MM.1S (cell line): ENCODE measurements at regions not wholly inside any gene's neighbourhood (a gene's known extent, or its start where the extent isn't known, plus 50 kb on each side); places are given as distances from the start of the nearest gene placed in this dataset.

ENCODE experiments used
- DNase-seq: peaks from one replicate; pipeline ENCODE4 v3.0.0-alpha.2; 2015
- H2AFZ ChIP-seq: fragments of 300-600 bp; sonication (generic); 2 replicates; pipeline ENCODE4 v1.6.0; 2016; ENCODE audit warnings: antibody characterized with exemption, low read length
- H3F3A ChIP-seq: fragments of 300-600 bp; sonication (generic); 2 replicates; pipeline ENCODE4 v1.6.1; 2016; ENCODE audit warnings: mild to moderate bottlenecking, antibody characterized with exemption, low read length, moderate library complexity, mixed read lengths; ENCODE audit not compliant: insufficient read depth
- H3K27ac ChIP-seq: fragments of 300-600 bp; sonication (generic); 2 replicates; pipeline ENCODE4 v1.5.1; 2016; ENCODE audit warnings: mild to moderate bottlenecking, low read length
- H3K27me3 ChIP-seq: fragments of 300-600 bp; sonication (generic); replicated peaks from 2 replicates; pipeline ENCODE4 v1.6.0; 2016; ENCODE audit warnings: low read length; ENCODE audit not compliant: insufficient read depth
- H3K36me3 ChIP-seq: fragments of 300-600 bp; sonication (generic); replicated peaks from 2 replicates; pipeline ENCODE4 v1.6.1; 2016; ENCODE audit warnings: mild to moderate bottlenecking, low read length, mixed read lengths; ENCODE audit not compliant: insufficient read depth
- H3K4me1 ChIP-seq: fragments of 300-600 bp; sonication (generic); 2 replicates; pipeline ENCODE4 v1.6.1; 2016; ENCODE audit warnings: low read length, mixed read lengths
- H3K4me2 ChIP-seq: fragments of 300-600 bp; sonication (generic); 2 replicates; pipeline ENCODE4 v1.6.0; 2016; ENCODE audit warnings: low read depth, low read length
- H3K4me3 ChIP-seq: fragments of 300-600 bp; sonication (generic); 2 replicates; pipeline ENCODE4 v1.5.1; 2016; ENCODE audit warnings: low read length, mixed read lengths
- H3K79me2 ChIP-seq: fragments of 300-600 bp; sonication (generic); 2 replicates; pipeline ENCODE4 v1.6.1; 2016; ENCODE audit warnings: mixed run types, low read length, mixed read lengths
- H3K9ac ChIP-seq: fragments of 300-600 bp; sonication (generic); 2 replicates; pipeline ENCODE4 v1.6.1; 2016; ENCODE audit warnings: low read length, mixed read lengths
- H3K9me2 ChIP-seq: fragments of 300-600 bp; sonication (generic); replicated peaks from 2 replicates; pipeline ENCODE4 v1.6.1; 2016; ENCODE audit warnings: mild to moderate bottlenecking, low read length, mixed read lengths; ENCODE audit not compliant: insufficient read depth
- H3K9me3 ChIP-seq: fragments of 300-600 bp; sonication (generic); replicated peaks from 2 replicates; pipeline ENCODE4 v1.6.1; 2016; ENCODE audit warnings: mild to moderate bottlenecking, low read length, mixed read lengths; ENCODE audit not compliant: insufficient read depth
- H4K20me1 ChIP-seq: fragments of 300-600 bp; sonication (generic); 2 replicates; pipeline ENCODE4 v1.6.1; 2016; ENCODE audit warnings: mild to moderate bottlenecking, low read length, moderate library complexity, mixed read lengths; ENCODE audit not compliant: insufficient read depth
- EZH2 ChIP-seq: fragments of 300-600 bp; sonication (generic); optimal IDR thresholded peaks from 2 replicates; pipeline ENCODE3; 2017; ENCODE audit warnings: low read depth, mild to moderate bottlenecking, antibody characterized with exemption, low read length, mixed read lengths
- EZH2phosphoT487 ChIP-seq: fragments of 300-600 bp; sonication (generic); IDR thresholded peaks from 2 replicates; pipeline ENCODE4 v1.6.1; 2018; ENCODE audit warnings: antibody characterized with exemption, low read length
- TF ChIP-seq, protein P1 (sequence below): fragments of 300-600 bp; sonication (generic); IDR thresholded peaks from 2 replicates; pipeline ENCODE4 v1.5.1; 2016; ENCODE audit warnings: antibody characterized with exemption, low read length, mixed read lengths

GRCh38 chr20:40522405-40522804 lies 166.6 kb downstream of the MAFB start:
- Histone ChIP-seq H3F3A (no peaks in the 10 kb centered on the region), H3K9me2 (no peaks in the 10 kb centered on the region), H3K4me3 (no peak overlapping the region), H3K79me2 (no peaks in the 10 kb centered on the region), H2AFZ (no peak overlapping the region), H3K27ac (no peak overlapping the region), H3K27me3 (no peaks in the 10 kb centered on the region), H3K9me3 (no peaks in the 10 kb centered on the region), H3K9ac (no peak overlapping the region), H3K4me2 (no peak overlapping the region), H4K20me1 (no peaks in the 10 kb centered on the region), H3K36me3 (no peaks in the 10 kb centered on the region), H3K4me1 (no peaks in the 10 kb centered on the region)
- no peak for DNase-seq
- TF ChIP-seq, protein P1, sequence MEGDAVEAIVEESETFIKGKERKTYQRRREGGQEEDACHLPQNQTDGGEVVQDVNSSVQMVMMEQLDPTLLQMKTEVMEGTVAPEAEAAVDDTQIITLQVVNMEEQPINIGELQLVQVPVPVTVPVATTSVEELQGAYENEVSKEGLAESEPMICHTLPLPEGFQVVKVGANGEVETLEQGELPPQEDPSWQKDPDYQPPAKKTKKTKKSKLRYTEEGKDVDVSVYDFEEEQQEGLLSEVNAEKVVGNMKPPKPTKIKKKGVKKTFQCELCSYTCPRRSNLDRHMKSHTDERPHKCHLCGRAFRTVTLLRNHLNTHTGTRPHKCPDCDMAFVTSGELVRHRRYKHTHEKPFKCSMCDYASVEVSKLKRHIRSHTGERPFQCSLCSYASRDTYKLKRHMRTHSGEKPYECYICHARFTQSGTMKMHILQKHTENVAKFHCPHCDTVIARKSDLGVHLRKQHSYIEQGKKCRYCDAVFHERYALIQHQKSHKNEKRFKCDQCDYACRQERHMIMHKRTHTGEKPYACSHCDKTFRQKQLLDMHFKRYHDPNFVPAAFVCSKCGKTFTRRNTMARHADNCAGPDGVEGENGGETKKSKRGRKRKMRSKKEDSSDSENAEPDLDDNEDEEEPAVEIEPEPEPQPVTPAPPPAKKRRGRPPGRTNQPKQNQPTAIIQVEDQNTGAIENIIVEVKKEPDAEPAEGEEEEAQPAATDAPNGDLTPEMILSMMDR, result no peak

DNA sequence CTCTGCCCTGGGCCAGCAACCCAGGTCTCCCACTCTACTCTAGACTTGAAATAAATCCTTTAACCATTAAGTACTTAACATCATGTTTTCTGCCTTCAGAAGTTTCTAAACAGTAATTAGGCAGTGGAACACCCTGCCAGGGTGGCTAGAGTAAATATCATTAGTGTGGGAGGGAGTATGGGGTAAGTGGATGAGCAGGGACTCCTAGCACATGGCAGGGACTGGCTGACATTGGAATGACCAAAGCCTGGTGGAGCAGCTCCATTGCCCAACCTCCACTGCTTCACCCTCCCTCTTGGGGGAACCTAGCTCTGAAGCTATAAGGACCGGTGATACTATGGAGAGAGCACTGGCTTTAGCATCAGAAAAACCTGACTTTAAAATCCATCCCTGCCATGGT lies 167.1 kb downstream of the MAFB start:
- Histone ChIP-seq H3K9me2 (no peaks in the 10 kb centered on the region), H3K27me3 (no peaks in the 10 kb centered on the region), H3K27ac (no peak overlapping the region), H4K20me1 (no peaks in the 10 kb centered on the region), H3F3A (no peaks in the 10 kb centered on the region), H3K4me2 (no peak overlapping the region), H3K9me3 (no peaks in the 10 kb centered on the region), H2AFZ (no peak overlapping the region), H3K79me2 (no peaks in the 10 kb centered on the region), H3K9ac (no peak overlapping the region), H3K36me3 (no peaks in the 10 kb centered on the region), H3K4me1 (no peaks in the 10 kb centered on the region), H3K4me3 (no peak overlapping the region)
- DNase-seq, result no peak
- TF ChIP-seq EZH2 (no peak), EZH2phosphoT487 (no peak)
- TF ChIP-seq, protein P1, result no peak

- Histone ChIP-seq H2AFZ (no peak overlapping the region), H3K36me3 (no peaks in the 10 kb centered on the region), H3K4me3 (no peak overlapping the region), H3F3A (no peaks in the 10 kb centered on the region), H3K79me2 (no peaks in the 10 kb centered on the region), H4K20me1 (no peaks in the 10 kb centered on the region), H3K9me3 (no peaks in the 10 kb centered on the region), H3K27ac (no peak overlapping the region), H3K9me2 (no peaks in the 10 kb centered on the region), H3K9ac (no peak overlapping the region), H3K4me1 (no peaks in the 10 kb centered on the region), H3K27me3 (no peaks in the 10 kb centered on the region), H3K4me2 (no peak overlapping the region)
- TF ChIP-seq EZH2phosphoT487 (no peak), EZH2 (no peak)
- TF ChIP-seq, protein P1, result no peak
- DNase-seq, result no peak
Observed at GRCh38 chr20:40519918-40520317, 169.1 kb downstream of the MAFB start.

DNA sequence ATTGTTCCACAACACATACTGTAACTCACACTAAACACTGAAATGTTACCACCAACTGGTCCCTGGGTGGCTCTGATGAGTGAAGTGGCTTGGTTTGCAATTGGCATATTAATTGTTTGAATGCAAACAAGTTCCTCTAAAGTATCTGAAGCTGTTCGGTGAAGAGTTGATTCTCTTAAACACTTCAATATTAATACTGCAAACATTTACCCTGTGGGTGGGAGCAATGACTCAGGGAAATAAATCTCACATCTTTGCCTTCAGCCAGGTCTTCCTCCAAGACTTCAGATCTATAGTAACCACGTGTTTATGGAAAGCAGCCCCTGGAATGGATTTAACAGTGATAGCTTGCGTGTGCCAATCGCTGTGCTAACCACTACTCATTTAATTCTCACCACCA lies 176.0 kb downstream of the MAFB start:
- Histone ChIP-seq H3K9ac (no peak overlapping the region), H4K20me1 (no peaks in the 10 kb centered on the region), H3K79me2 (no peaks in the 10 kb centered on the region), H3K9me2 (no peaks in the 10 kb centered on the region), H3F3A (no peaks in the 10 kb centered on the region), H3K27me3 (no peaks in the 10 kb centered on the region), H3K4me2 (no peak overlapping the region), H3K27ac (no peak overlapping the region), H3K36me3 (no peaks in the 10 kb centered on the region), H3K4me3 (no peak overlapping the region), H3K9me3 (no peaks in the 10 kb centered on the region), H2AFZ (no peak overlapping the region), H3K4me1 (no peaks in the 10 kb centered on the region)
- TF ChIP-seq, protein P1, result no peak
- no peak for TF ChIP-seq EZH2phosphoT487
- TF ChIP-seq EZH2, result no peak
- no peak for DNase-seq
